Body of pancreas (tissue), 4 donors: ENCODE measurements at regions not wholly inside any gene's neighbourhood (a gene's known extent, or its start where the extent isn't known, plus 50 kb on each side); places are given as distances from the start of the nearest gene placed in this dataset.

ENCODE experiments used
- ATAC-seq: fragments of 150-250 bp; one replicate; pipeline ENCODE4 v1.9.1; 2016
- DNase-seq, 4 donors: peaks; one replicate each; pipeline ENCODE4 v3.0.0-alpha.2; 2019
- H3K27ac ChIP-seq, 4 donors: fragments of 200-600 bp; sonication (generic); 1 replicate in 3 of 4; 2 replicates in 1 of 4; pipeline versions ENCODE4 v1.5.1 to v1.6.1; 2016 to 2019; ENCODE audit warnings: mild to moderate bottlenecking in 1 of 4, mixed read lengths in 1 of 4, moderate library complexity in 1 of 4
- H3K27me3 ChIP-seq, 2 donors: fragments of 200-600 bp; sonication (generic); one replicate each; pipeline ENCODE4 v1.6.0; 2016; ENCODE audit warnings: mild to moderate bottlenecking in 1 of 2
- H3K36me3 ChIP-seq, 2 donors: fragments of 200-600 bp; sonication (generic); replicated peaks in 1 of 2; 2 replicates each; pipeline ENCODE4 v1.5.1; 2016; ENCODE audit warnings: low read depth in 2 of 2; ENCODE audit not compliant: insufficient read depth in 1 of 2
- H3K4me1 ChIP-seq: fragments of 200-600 bp; sonication (generic); one replicate; pipeline ENCODE4 v1.6.0; 2016
- H3K4me3 ChIP-seq, 2 donors: fragments of 200-600 bp; sonication (generic); 1 replicate in 1 of 2; 2 replicates in 1 of 2; pipeline ENCODE4 v1.5.1; 2016 to 2019
- H3K9me3 ChIP-seq, 3 donors: fragments of 200-600 bp; sonication (generic); 1 replicate in 2 of 3; 2 replicates in 1 of 3; pipeline ENCODE4 v1.5.1; 2016
- POLR2A ChIP-seq, 3 donors: fragments of 450-650 bp; IDR thresholded peaks; one replicate each; pipeline ENCODE4 v1.6.1; 2016; ENCODE audit warnings: antibody characterized with exemption in 3 of 3, mild to moderate bottlenecking in 2 of 3
- WGBS, 2 donors: methylation state at CpG; one replicate each; pipeline ENCODE4 v1.1.5; 2017; 5-methylcytosine and 5-hydroxymethylcytosine counted together
- intact Hi-C: fragments of 100-400 bp; cut with DNase I; formaldehyde crosslinking; loops from one replicate; pipeline ENCODE4 v1.15.1; 2023
- TF ChIP-seq, protein P1 (sequence below), 7 experiments: fragments of 450-650 bp in 4 of 7; fragments of 200-600 bp in 3 of 7; sonication (generic) in 3 of 7; IDR thresholded peaks; one replicate each; pipeline ENCODE4 v1.5.1; 2016 to 2019; ENCODE audit warnings: antibody characterized with exemption in 7 of 7

DNA sequence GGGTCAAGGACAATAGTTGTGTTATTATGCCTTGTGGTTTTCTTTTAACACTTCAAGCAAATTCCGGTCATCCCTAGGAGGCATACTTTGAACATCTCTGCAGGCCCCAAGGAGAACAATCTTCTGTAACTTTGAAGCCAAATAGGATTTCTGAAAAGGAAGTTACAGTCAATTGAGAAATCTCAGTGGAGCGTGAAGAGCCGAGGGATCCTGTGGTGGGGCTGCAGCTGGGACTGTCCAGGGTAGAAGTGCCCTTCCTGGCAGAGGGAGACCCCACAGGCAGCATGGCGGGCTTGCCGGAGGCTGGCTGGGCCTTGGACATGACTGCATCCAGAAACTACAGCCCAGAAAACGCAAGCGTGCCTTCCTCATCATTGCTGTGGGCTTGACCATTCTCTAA is 179.7 kb downstream of the PTPN20 start:
- Histone ChIP-seq H3K9me3 (no peaks in the 10 kb centered on the region), H3K4me3 (no peak overlapping the region), H3K4me1 (no peaks in the 10 kb centered on the region), H3K36me3 (no peaks in the 10 kb centered on the region), H3K27ac (no peak overlapping the region), H3K27me3 (no peaks in the 10 kb centered on the region)
- intact Hi-C loops: no loop called here
- TF ChIP-seq, protein P1, sequence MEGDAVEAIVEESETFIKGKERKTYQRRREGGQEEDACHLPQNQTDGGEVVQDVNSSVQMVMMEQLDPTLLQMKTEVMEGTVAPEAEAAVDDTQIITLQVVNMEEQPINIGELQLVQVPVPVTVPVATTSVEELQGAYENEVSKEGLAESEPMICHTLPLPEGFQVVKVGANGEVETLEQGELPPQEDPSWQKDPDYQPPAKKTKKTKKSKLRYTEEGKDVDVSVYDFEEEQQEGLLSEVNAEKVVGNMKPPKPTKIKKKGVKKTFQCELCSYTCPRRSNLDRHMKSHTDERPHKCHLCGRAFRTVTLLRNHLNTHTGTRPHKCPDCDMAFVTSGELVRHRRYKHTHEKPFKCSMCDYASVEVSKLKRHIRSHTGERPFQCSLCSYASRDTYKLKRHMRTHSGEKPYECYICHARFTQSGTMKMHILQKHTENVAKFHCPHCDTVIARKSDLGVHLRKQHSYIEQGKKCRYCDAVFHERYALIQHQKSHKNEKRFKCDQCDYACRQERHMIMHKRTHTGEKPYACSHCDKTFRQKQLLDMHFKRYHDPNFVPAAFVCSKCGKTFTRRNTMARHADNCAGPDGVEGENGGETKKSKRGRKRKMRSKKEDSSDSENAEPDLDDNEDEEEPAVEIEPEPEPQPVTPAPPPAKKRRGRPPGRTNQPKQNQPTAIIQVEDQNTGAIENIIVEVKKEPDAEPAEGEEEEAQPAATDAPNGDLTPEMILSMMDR (IDR thresholded peaks at IDR 0.05): no peak
- TF ChIP-seq POLR2A (IDR thresholded peaks at IDR 0.05): no peak
- DNase-seq (no peak), ATAC-seq (no peak)
- WGBS, 2 donors: 79 to 84% methylated on average over 7 of the region's 7 CpGs

DNA sequence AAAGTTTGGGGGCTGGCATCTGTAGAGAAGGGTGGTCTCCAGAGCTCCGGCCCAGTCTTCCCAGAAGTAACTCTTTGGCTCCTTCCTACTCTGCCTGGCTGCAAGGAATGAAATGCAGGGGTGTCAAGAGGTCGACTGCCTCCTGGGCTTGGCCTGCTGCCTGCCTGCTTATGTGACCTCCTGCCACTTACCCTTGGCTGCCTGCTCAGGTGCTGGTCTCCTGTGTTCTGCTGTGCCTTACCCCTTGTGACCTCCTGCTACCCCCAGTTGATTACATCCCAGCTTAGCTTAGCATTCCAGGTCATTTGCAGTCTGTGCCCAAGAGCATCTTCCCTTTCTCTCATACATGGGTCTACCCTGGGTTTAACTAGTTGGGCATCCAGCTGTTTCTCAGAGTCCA is 180.2 kb downstream of the PTPN20 start:
- H3K27me3 ChIP-seq: no peaks in the 10 kb centered on the region
- TF ChIP-seq POLR2A (IDR thresholded peaks at IDR 0.05): no peak
- TF ChIP-seq, protein P1 (IDR thresholded peaks at IDR 0.05): no peak
- intact Hi-C loops: no loop called here
- DNase-seq (no peak), ATAC-seq (no peak)
- no peak overlapping the region for H3K27ac ChIP-seq
- WGBS, 2 donors: 76 to 77% methylated on average over 2 of the region's 2 CpGs
- H3K9me3 ChIP-seq: no peaks in the 10 kb centered on the region
- H3K4me1 ChIP-seq: no peaks in the 10 kb centered on the region
- no peaks in the 10 kb centered on the region for H3K36me3 ChIP-seq
- H3K4me3 ChIP-seq: no peak overlapping the region

DNA sequence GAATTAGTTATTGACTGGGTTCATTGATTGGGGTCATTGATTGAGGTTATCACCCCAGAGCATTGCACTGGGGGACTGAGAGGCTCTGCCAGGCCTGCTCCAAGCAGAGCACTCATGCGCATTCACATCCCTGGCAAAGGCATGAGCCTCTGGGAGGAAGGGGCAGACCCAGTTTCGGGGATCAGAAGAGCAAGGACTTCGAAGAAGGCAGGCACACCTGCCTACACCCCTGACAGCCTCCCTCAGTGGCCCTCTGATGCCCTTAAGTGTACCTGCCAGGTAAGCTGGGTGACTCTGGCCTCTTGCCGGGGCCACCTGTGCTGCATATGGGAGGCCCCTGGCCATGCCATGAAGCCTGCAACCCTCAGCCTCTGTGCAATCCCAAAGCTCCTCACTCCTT is 181.1 kb downstream of the PTPN20 start:
- TF ChIP-seq POLR2A (IDR thresholded peaks at IDR 0.05): no peak
- TF ChIP-seq, protein P1 (IDR thresholded peaks at IDR 0.05): no peak
- 93% methylated on average over 4 of the region's 4 CpGs; no CpG with 5 or more reads in 1 of the 2 donors for WGBS, 2 donors

DNA sequence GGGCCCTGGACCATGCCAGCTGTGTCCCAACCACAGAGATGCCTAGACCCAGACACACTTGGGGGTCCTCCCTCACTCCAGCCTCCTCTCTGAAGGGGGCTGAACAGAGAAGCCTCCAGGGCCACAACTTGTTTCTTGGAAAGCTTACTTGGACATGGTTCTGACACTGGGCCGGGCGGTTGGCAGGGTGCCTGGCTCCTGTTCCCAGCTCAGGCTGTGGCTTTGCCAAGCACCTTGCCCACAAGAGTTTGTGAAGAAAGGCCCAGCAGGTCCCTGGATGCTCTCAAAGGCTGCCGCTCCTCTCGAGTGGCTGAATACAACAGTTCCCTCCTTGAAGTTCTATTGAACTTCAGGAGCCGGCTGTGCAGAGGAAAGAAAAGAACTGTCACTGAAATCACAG is 181.6 kb downstream of the PTPN20 start:
- TF ChIP-seq, protein P1 (IDR thresholded peaks at IDR 0.05): no peak
- TF ChIP-seq POLR2A (IDR thresholded peaks at IDR 0.05): no peak

More for the DNA sequence above, 181.1 kb downstream of the PTPN20 start:
- no peak overlapping the region for H3K4me3 ChIP-seq
- no peaks in the 10 kb centered on the region for H3K4me1 ChIP-seq
- H3K36me3 ChIP-seq: no peaks in the 10 kb centered on the region
- DNase-seq (no peak), ATAC-seq (no peak)
- intact Hi-C loops: no loop called here
- H3K27ac ChIP-seq: no peak overlapping the region
- no peaks in the 10 kb centered on the region for H3K9me3 ChIP-seq
- no peaks in the 10 kb centered on the region for H3K27me3 ChIP-seq

DNA sequence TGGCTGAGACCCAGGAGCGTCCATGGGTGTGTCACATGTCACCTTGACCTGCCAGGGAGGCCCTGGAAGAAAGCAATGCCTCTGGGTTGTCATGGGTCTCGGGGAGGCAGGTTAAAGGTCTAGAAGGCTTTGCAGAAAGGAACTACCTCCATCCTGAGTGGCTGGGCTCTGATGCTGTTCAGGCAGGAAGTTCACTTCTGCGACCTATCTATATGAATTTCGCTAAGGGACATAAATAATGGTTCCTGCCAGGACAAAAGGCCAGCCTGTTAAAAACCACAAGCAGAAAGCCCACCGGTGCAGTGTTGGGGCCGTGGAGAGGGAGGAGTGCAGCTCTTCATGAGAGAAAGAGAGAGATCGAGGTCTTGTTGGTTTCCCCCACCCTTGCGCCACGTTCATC is 182.9 kb downstream of the PTPN20 start:
- H3K4me3 ChIP-seq: no peak overlapping the region
- ATAC-seq (no peak), DNase-seq (no peak)
- no peak overlapping the region for H3K27ac ChIP-seq
- no peaks in the 10 kb centered on the region for H3K9me3 ChIP-seq
- H3K4me1 ChIP-seq: no peaks in the 10 kb centered on the region
- 68 to 78% methylated on average over 9 of the region's 9 CpGs for WGBS, 2 donors
- TF ChIP-seq, protein P1 (IDR thresholded peaks at IDR 0.05): no peak
- TF ChIP-seq POLR2A (IDR thresholded peaks at IDR 0.05): no peak
- intact Hi-C loops: no loop called here
- no peaks in the 10 kb centered on the region for H3K27me3 ChIP-seq
- no peaks in the 10 kb centered on the region for H3K36me3 ChIP-seq

More for the DNA sequence above, 181.6 kb downstream of the PTPN20 start:
- no peak overlapping the region for H3K4me3 ChIP-seq
- ATAC-seq (no peak), DNase-seq (peak in 2 of 4 donors; percentile 21 to 32)
- intact Hi-C loops: no loop called here
- H3K36me3 ChIP-seq: no peaks in the 10 kb centered on the region
- no peaks in the 10 kb centered on the region for H3K27me3 ChIP-seq
- no peaks in the 10 kb centered on the region for H3K4me1 ChIP-seq
- 72 to 74% methylated on average over 2 to 5 of the region's 5 CpGs for whole genome bisulfite sequencing, 2 donors
- no peak overlapping the region for H3K27ac ChIP-seq
- no peaks in the 10 kb centered on the region for H3K9me3 ChIP-seq
